ENCODE measurements at regions not wholly inside any gene's neighbourhood (a gene's known extent, or its start where the extent isn't known, plus 50 kb on each side); places are given as distances from the start of the nearest gene placed in this dataset.

GRCh38 chr20:58053391-58054055 is 174.9 kb downstream of the ANKRD60 start:
- Histone ChIP-seq H3K27ac (ENCODE audit: insufficient read depth, low read length, poor library complexity, severe bottlenecking) (no peak overlapping the region), H3K4me3 (ENCODE audit: low read depth, low read length) (no peak overlapping the region), H3K4me1 (ENCODE audit: control insufficient read depth, insufficient read depth, low read length, poor library complexity, severe bottlenecking) (no peaks in the 10 kb centered on the region), H3K9me3 (ENCODE audit: control insufficient read depth in 2 of 2, low read length in 2 of 2) (peaks cover 0 to 8% of the 10 kb centered on the region in 2 experiments), H3K27me3 (ENCODE audit: control insufficient read depth, insufficient read depth, low read length) (no peaks in the 10 kb centered on the region), H3K36me3 (ENCODE audit: control insufficient read depth, insufficient read depth, low read length) (no peaks in the 10 kb centered on the region)
- H3K4me3 Mint-ChIP-seq, result no peak overlapping the region
- H3K36me3 Mint-ChIP-seq, result no peaks in the 10 kb centered on the region
- no peak for ATAC-seq (ENCODE audit: low read depth in 2 of 2)
- H3K9me3 Mint-ChIP-seq, result peaks cover 0 to 26% (median 7%) of the 10 kb centered on the region in 7 donors
- peaks cover 14% of the 10 kb centered on the region for H3K27me3 Mint-ChIP-seq
- no peak overlapping the region for H3K27ac Mint-ChIP-seq
- no peaks in the 10 kb centered on the region for H3K4me1 Mint-ChIP-seq
- no peak for DNase-seq

DNA sequence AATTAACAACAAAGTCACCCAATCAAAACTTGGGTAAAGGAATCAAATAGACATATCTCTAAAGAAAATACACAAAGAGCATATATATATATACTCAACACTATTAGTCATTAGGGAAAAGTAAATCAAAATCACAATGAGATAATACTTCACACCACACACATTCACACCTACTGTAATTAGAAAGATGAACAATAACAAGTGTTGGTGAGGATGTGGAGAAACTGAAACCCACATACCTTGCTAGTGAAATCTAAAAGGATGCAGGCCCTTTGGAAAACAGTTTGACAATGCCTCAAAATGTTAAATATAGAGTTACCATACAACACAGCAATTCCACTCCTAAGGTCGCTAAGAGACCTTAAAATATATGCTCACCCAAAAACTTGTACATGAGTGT is 177.1 kb downstream of the ANKRD60 start:
- Mint-ChIP-seq H3K27me3 (peaks cover 12% of the 10 kb centered on the region), H3K4me3 (no peak overlapping the region), H3K4me1 (no peaks in the 10 kb centered on the region), H3K9me3 (peaks cover 0 to 26% (median 7%) of the 10 kb centered on the region in 7 donors), H3K36me3 (no peaks in the 10 kb centered on the region), H3K27ac (no peak overlapping the region)
- Histone ChIP-seq H3K36me3 (ENCODE audit: control insufficient read depth, insufficient read depth, low read length) (no peaks in the 10 kb centered on the region), H3K4me1 (ENCODE audit: control insufficient read depth, insufficient read depth, low read length, poor library complexity, severe bottlenecking) (no peaks in the 10 kb centered on the region), H3K27me3 (ENCODE audit: control insufficient read depth, insufficient read depth, low read length) (no peaks in the 10 kb centered on the region), H3K4me3 (ENCODE audit: low read depth, low read length) (no peak overlapping the region), H3K27ac (ENCODE audit: insufficient read depth, low read length, poor library complexity, severe bottlenecking) (no peak overlapping the region), H3K9me3 (ENCODE audit: control insufficient read depth in 2 of 2, low read length in 2 of 2) (peaks cover 0 to 8% of the 10 kb centered on the region in 2 experiments)
- ATAC-seq (ENCODE audit: low read depth in 2 of 2) (no peak), DNase-seq (no peak)

- H3K36me3 Mint-ChIP-seq, result no peaks in the 10 kb centered on the region
Observed at GRCh38 chr20:58048096-58048702, 180.3 kb downstream of the ANKRD60 start.

GRCh38 chr20:58046311-58046710 is 182.1 kb downstream of the ANKRD60 start:
- no peak for DNase-seq
- H3K4me1 Mint-ChIP-seq, result no peaks in the 10 kb centered on the region
- no peak for ATAC-seq (ENCODE audit: low read depth in 2 of 2)
- H3K4me3 Mint-ChIP-seq, result no peak overlapping the region
- H3K27ac ChIP-seq (ENCODE audit: insufficient read depth, low read length, poor library complexity, severe bottlenecking), result no peak overlapping the region
- no peaks in the 10 kb centered on the region for H3K4me1 ChIP-seq (ENCODE audit: control insufficient read depth, insufficient read depth, low read length, poor library complexity, severe bottlenecking)
- H3K27ac Mint-ChIP-seq, result no peak overlapping the region
- peaks cover 1 to 19% (median 4%) of the 10 kb centered on the region in 7 donors for H3K9me3 Mint-ChIP-seq
- H3K36me3 ChIP-seq (ENCODE audit: control insufficient read depth, insufficient read depth, low read length), result no peaks in the 10 kb centered on the region
- H3K27me3 Mint-ChIP-seq, result peaks cover 13% of the 10 kb centered on the region
- no peak overlapping the region for H3K4me3 ChIP-seq (ENCODE audit: low read depth, low read length)
- H3K36me3 Mint-ChIP-seq, result no peaks in the 10 kb centered on the region
- no peaks in the 10 kb centered on the region for H3K27me3 ChIP-seq (ENCODE audit: control insufficient read depth, insufficient read depth, low read length)
- peaks cover 0 to 3% of the 10 kb centered on the region in 2 experiments for H3K9me3 ChIP-seq (ENCODE audit: control insufficient read depth in 2 of 2, low read length in 2 of 2)

More at GRCh38 chr20:58048096-58048702, 180.3 kb downstream of the ANKRD60 start:
- Mint-ChIP-seq H3K27ac (peak overlapping the region in 1 of 3 donors; percentile 76), H3K9me3 (peaks cover 2 to 26% (median 7%) of the 10 kb centered on the region in 7 donors), H3K27me3 (peaks cover 8% of the 10 kb centered on the region), H3K4me1 (no peaks in the 10 kb centered on the region), H3K4me3 (no peak overlapping the region)
- Histone ChIP-seq H3K9me3 (ENCODE audit: control insufficient read depth in 2 of 2, low read length in 2 of 2) (peaks cover 0 to 8% of the 10 kb centered on the region in 2 experiments), H3K27ac (ENCODE audit: insufficient read depth, low read length, poor library complexity, severe bottlenecking) (no peak overlapping the region), H3K4me3 (ENCODE audit: low read depth, low read length) (no peak overlapping the region), H3K27me3 (ENCODE audit: control insufficient read depth, insufficient read depth, low read length) (no peaks in the 10 kb centered on the region), H3K4me1 (ENCODE audit: control insufficient read depth, insufficient read depth, low read length, poor library complexity, severe bottlenecking) (no peaks in the 10 kb centered on the region), H3K36me3 (ENCODE audit: control insufficient read depth, insufficient read depth, low read length) (no peaks in the 10 kb centered on the region)
- DNase-seq, result peak in 1 of 3 donors; percentile 2
- ATAC-seq (ENCODE audit: low read depth in 2 of 2), result no peak

GRCh38 chr20:58045579-58045978 is 182.9 kb downstream of the ANKRD60 start:
- Mint-ChIP-seq H3K4me1 (no peaks in the 10 kb centered on the region), H3K9me3 (peaks cover 0 to 15% (median 3%) of the 10 kb centered on the region in 7 donors), H3K27ac (no peak overlapping the region), H3K4me3 (no peak overlapping the region), H3K27me3 (peaks cover 13% of the 10 kb centered on the region), H3K36me3 (no peaks in the 10 kb centered on the region)
- no peaks in the 10 kb centered on the region for H3K9me3 ChIP-seq (ENCODE audit: control insufficient read depth in 2 of 2, low read length in 2 of 2)
- no peaks in the 10 kb centered on the region for H3K27me3 ChIP-seq (ENCODE audit: control insufficient read depth, insufficient read depth, low read length)
- no peak for ATAC-seq (ENCODE audit: low read depth in 2 of 2)
- H3K36me3 ChIP-seq (ENCODE audit: control insufficient read depth, insufficient read depth, low read length), result no peaks in the 10 kb centered on the region
- H3K27ac ChIP-seq (ENCODE audit: insufficient read depth, low read length, poor library complexity, severe bottlenecking), result no peak overlapping the region
- DNase-seq, result no peak
- H3K4me1 ChIP-seq (ENCODE audit: control insufficient read depth, insufficient read depth, low read length, poor library complexity, severe bottlenecking), result no peaks in the 10 kb centered on the region
- no peak overlapping the region for H3K4me3 ChIP-seq (ENCODE audit: low read depth, low read length)

DNA sequence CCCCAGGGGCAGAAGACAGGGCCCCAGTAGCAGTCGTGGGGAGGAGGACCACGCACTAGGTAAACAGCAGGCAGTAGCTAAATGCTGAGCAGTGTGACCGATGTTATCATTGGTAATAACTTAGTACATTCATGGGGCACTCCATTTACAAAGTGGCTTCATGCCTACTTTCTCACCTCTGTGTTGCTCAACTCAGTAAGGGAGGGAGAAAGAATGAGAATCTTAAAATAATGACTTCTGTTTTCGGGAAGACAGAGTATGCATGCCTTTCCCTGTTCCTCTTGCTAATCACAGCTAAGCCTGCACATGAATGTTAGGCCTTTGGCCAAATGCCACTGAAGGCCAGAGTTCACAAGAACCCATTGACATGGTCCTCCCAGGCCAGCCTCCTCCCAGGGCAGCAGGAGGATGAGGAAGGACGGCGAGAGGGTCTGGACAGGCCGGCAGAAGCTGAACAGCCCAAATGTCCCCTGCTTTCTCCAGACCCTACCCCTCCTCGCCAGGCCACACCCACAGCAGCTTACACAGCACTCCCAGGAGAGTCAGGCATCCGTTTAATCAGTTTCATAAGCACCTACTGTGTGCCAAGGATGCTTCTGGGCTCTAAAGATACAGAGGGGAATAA is 183.4 kb downstream of the ANKRD60 start:
- Histone ChIP-seq H3K4me3 (ENCODE audit: low read depth, low read length) (no peak overlapping the region), H3K27me3 (ENCODE audit: control insufficient read depth, insufficient read depth, low read length) (no peaks in the 10 kb centered on the region), H3K9me3 (ENCODE audit: control insufficient read depth in 2 of 2, low read length in 2 of 2) (no peaks in the 10 kb centered on the region), H3K4me1 (ENCODE audit: control insufficient read depth, insufficient read depth, low read length, poor library complexity, severe bottlenecking) (no peaks in the 10 kb centered on the region), H3K36me3 (ENCODE audit: control insufficient read depth, insufficient read depth, low read length) (no peaks in the 10 kb centered on the region), H3K27ac (ENCODE audit: insufficient read depth, low read length, poor library complexity, severe bottlenecking) (no peak overlapping the region)
- Mint-ChIP-seq H3K36me3 (no peaks in the 10 kb centered on the region), H3K9me3 (peaks cover 0 to 10% (median 3%) of the 10 kb centered on the region in 7 donors), H3K27ac (peak overlapping the region in 1 of 3 donors; percentile 43), H3K4me3 (no peak overlapping the region), H3K4me1 (no peaks in the 10 kb centered on the region), H3K27me3 (peaks cover 13% of the 10 kb centered on the region)
- DNase-seq, result no peak
- no peak for ATAC-seq (ENCODE audit: low read depth in 2 of 2)

DNA sequence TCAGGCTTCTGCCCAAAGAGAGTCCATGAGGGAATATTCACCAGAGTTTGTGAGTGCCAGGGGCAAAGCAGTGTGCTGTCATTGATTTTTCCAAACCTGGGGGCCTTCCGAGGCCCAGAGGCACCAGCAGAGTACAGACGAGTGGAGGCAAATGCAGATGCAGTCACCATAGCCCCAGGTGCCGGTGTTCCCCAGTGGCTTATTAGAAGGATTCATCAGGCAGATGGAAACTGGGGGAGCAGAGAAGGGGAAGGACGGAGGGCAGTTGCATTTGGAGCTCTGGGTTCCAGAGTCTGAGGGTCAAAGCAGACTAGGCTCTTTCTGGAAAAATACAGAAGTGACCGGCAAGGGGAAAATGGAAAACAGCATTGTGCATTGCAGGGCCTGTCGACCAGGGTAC is 184.2 kb downstream of the ANKRD60 start:
- H3K9me3 ChIP-seq (ENCODE audit: control insufficient read depth in 2 of 2, low read length in 2 of 2), result no peaks in the 10 kb centered on the region
- H3K27ac Mint-ChIP-seq, result no peak overlapping the region
- H3K4me3 Mint-ChIP-seq, result no peak overlapping the region
- H3K4me3 ChIP-seq (ENCODE audit: low read depth, low read length), result no peak overlapping the region
- H3K27me3 Mint-ChIP-seq, result peaks cover 13% of the 10 kb centered on the region
- H3K4me1 Mint-ChIP-seq, result no peaks in the 10 kb centered on the region
- H3K9me3 Mint-ChIP-seq, result peaks cover 0 to 5% (median 3%) of the 10 kb centered on the region in 7 donors
- H3K27me3 ChIP-seq (ENCODE audit: control insufficient read depth, insufficient read depth, low read length), result no peaks in the 10 kb centered on the region
- DNase-seq (no peak), ATAC-seq (ENCODE audit: low read depth in 2 of 2) (no peak)
- H3K36me3 ChIP-seq (ENCODE audit: control insufficient read depth, insufficient read depth, low read length), result no peaks in the 10 kb centered on the region
- H3K27ac ChIP-seq (ENCODE audit: insufficient read depth, low read length, poor library complexity, severe bottlenecking), result no peak overlapping the region
- H3K4me1 ChIP-seq (ENCODE audit: control insufficient read depth, insufficient read depth, low read length, poor library complexity, severe bottlenecking), result no peaks in the 10 kb centered on the region
- no peaks in the 10 kb centered on the region for H3K36me3 Mint-ChIP-seq

All from CD4-positive, CD25-positive, alpha-beta regulatory T cell (primary cell).